Transverse colon (tissue), 4 donors: ENCODE measurements at regions not wholly inside any gene's neighbourhood (a gene's known extent, or its start where the extent isn't known, plus 50 kb on each side); places are given as distances from the start of the nearest gene placed in this dataset.

Source experiments
- DNase-seq: peaks from one replicate; pipeline ENCODE4 v3.0.0-alpha.2; 2019
- H3K27ac ChIP-seq, 4 donors: fragments of 200-600 bp; sonication (generic); 2 replicates each; pipeline ENCODE4 v1.5.1; 2016 to 2018; ENCODE audit warnings: inconsistent platforms in 4 of 4
- H3K27me3 ChIP-seq: fragments of 200-600 bp; sonication (generic); 2 replicates; pipeline ENCODE4 v1.5.1; 2017; ENCODE audit warnings: inconsistent platforms
- H3K36me3 ChIP-seq, 4 donors: fragments of 200-600 bp; sonication (generic); 2 replicates each; pipeline ENCODE4 v1.5.1; 2017 to 2019; ENCODE audit warnings: inconsistent platforms in 4 of 4
- H3K4me1 ChIP-seq, 4 donors: fragments of 200-600 bp; sonication (generic); 2 replicates each; pipeline ENCODE4 v1.5.1; 2017 to 2020; ENCODE audit warnings: inconsistent platforms in 4 of 4
- H3K4me3 ChIP-seq, 4 donors: fragments of 200-600 bp; sonication (generic); 1 replicate in 1 of 4; 2 replicates in 3 of 4; pipeline versions ENCODE4 v1.5.1 to v1.6.1; 2017 to 2019; ENCODE audit warnings: inconsistent platforms in 4 of 4
- H3K9me3 ChIP-seq, 2 donors: fragments of 200-600 bp; sonication (generic); 2 replicates each; pipeline ENCODE4 v1.5.1; 2017 to 2019; ENCODE audit warnings: inconsistent platforms in 2 of 2
- EP300 ChIP-seq: sonication (generic); formaldehyde crosslinking; IDR thresholded peaks from one replicate; pipeline ENCODE4 v1.6.1; 2017; ENCODE audit warnings: antibody characterized with exemption, low read depth
- POLR2A ChIP-seq: fragments of 450-650 bp; IDR thresholded peaks from one replicate; pipeline ENCODE4 v1.6.1; 2016; ENCODE audit warnings: antibody characterized with exemption, mild to moderate bottlenecking, moderate library complexity
- POLR2AphosphoS5 ChIP-seq, 3 donors: sonication (generic); formaldehyde crosslinking; IDR thresholded peaks; one replicate each; pipeline ENCODE4 v1.6.1; 2016; ENCODE audit warnings: antibody characterized with exemption in 3 of 3
- WGBS, 2 donors: methylation state at CpG; one replicate each; pipeline ENCODE4 v1.1.5; 2018; ENCODE audit warnings: low coverage in 1 of 2; 5-methylcytosine and 5-hydroxymethylcytosine counted together
- in situ Hi-C, 4 donors: fragments of 200-750 bp; cut with MboI; loops; one replicate each; pipeline versions ENCODE4 v1.15.0 to v1.15.1; 2017; ENCODE audit warnings: low sequenced_read_pairs in 3 of 4, low pct_ligation_motif_present in 1 of 4, low pct_unique_long_range_greater_than_20kb in 1 of 4
- intact Hi-C: fragments of 100-400 bp; cut with DNase I; formaldehyde crosslinking; loops from one replicate; pipeline ENCODE4 v1.15.1; 2023; ENCODE audit warnings: low total_unique reads
- small RNA-seq, 4 donors: library from RNA; depleted of rRNA; stranded (forward); fragments of <200 nt; gene quantifications; one replicate each; pipeline ENCODE3, GENCODE V24; 2016
- TF ChIP-seq, protein P1 (sequence below), 5 experiments: fragments of 200-600 bp in 3 of 5; fragments of 450-650 bp in 2 of 5; sonication (generic) in 3 of 5; IDR thresholded peaks; 1 replicate in 2 of 5; 2 replicates in 3 of 5; pipeline ENCODE4 v1.5.1; 2016 to 2017; ENCODE audit warnings: antibody characterized with exemption in 5 of 5, inconsistent platforms in 3 of 5, mild to moderate bottlenecking in 2 of 5, moderate library complexity in 1 of 5

GRCh38 chr12:75561921-75562320, 50.5 kb upstream of the KRR1 start:
- DNase-seq, result no peak
- WGBS, 2 donors, result 72 to 82% methylated on average over 7 of the region's 7 CpGs
- TF ChIP-seq POLR2A (no peak), EP300 (no peak), POLR2AphosphoS5 (IDR thresholded peaks at IDR 0.05) (no peak)
- TF ChIP-seq, protein P1, sequence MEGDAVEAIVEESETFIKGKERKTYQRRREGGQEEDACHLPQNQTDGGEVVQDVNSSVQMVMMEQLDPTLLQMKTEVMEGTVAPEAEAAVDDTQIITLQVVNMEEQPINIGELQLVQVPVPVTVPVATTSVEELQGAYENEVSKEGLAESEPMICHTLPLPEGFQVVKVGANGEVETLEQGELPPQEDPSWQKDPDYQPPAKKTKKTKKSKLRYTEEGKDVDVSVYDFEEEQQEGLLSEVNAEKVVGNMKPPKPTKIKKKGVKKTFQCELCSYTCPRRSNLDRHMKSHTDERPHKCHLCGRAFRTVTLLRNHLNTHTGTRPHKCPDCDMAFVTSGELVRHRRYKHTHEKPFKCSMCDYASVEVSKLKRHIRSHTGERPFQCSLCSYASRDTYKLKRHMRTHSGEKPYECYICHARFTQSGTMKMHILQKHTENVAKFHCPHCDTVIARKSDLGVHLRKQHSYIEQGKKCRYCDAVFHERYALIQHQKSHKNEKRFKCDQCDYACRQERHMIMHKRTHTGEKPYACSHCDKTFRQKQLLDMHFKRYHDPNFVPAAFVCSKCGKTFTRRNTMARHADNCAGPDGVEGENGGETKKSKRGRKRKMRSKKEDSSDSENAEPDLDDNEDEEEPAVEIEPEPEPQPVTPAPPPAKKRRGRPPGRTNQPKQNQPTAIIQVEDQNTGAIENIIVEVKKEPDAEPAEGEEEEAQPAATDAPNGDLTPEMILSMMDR (IDR thresholded peaks at IDR 0.05), result no peak
- H3K9me3 ChIP-seq, result no peaks in the 10 kb centered on the region
- in situ Hi-C loops (no loop called here), intact Hi-C loops (no loop called here)
- H3K36me3 ChIP-seq, result no peaks in the 10 kb centered on the region
- no peak overlapping the region for H3K4me3 ChIP-seq
- H3K4me1 ChIP-seq, result no peaks in the 10 kb centered on the region
- H3K27ac ChIP-seq, result no peak overlapping the region
- no peaks in the 10 kb centered on the region for H3K27me3 ChIP-seq

Small RNA genes in the stretch of these regions (small RNA-seq; reads per million reads assigned to genes)
- gene AC011611.1 (0 reads per million in 4 donors), gene AC011611.6 (0 reads per million in 4 donors), gene RF00156 (0 reads per million in 4 donors), gene RN7SL734P (0 to 1.4 (median 0.07) reads per million in 4 donors)
